H9 (cell line): ENCODE measurements at regions not wholly inside any gene's neighbourhood (a gene's known extent, or its start where the extent isn't known, plus 50 kb on each side); places are given as distances from the start of the nearest gene placed in this dataset.

Experiments used
- DNase-seq: peaks from one replicate; pipeline ENCODE4 v3.0.0-alpha.2; 2017
- H2AFZ ChIP-seq: one replicate; pipeline ENCODE4 v1.6.1; 2013; ENCODE audit warnings: mild to moderate bottlenecking, low read length, control low read depth, moderate library complexity
- H2AK5ac ChIP-seq: 2 replicates; pipeline ENCODE4 v1.6.1; 2013; ENCODE audit warnings: low read length, control low read depth, mixed read lengths; ENCODE audit not compliant: insufficient read length
- H2BK120ac ChIP-seq: one replicate; pipeline ENCODE4 v1.6.1; 2013; ENCODE audit warnings: low read depth, mild to moderate bottlenecking, low read length, control low read depth, inconsistent platforms; ENCODE audit not compliant: poor library complexity, severe bottlenecking
- H2BK12ac ChIP-seq: 2 replicates; pipeline ENCODE4 v1.6.1; 2013; ENCODE audit warnings: low read length, control low read depth, mixed read lengths, low read depth; ENCODE audit not compliant: insufficient read length
- H2BK15ac ChIP-seq: 2 replicates; pipeline ENCODE4 v1.6.1; 2013; ENCODE audit warnings: low read depth, low read length, control low read depth
- H2BK20ac ChIP-seq: one replicate; pipeline ENCODE4 v1.6.1; 2013; ENCODE audit warnings: low read depth, mild to moderate bottlenecking, low read length, control low read depth, inconsistent platforms; ENCODE audit not compliant: poor library complexity, severe bottlenecking
- H2BK5ac ChIP-seq: 2 replicates; pipeline ENCODE4 v1.6.1; 2013; ENCODE audit warnings: low read length, control low read depth, mixed read lengths; ENCODE audit not compliant: insufficient read length
- H3K14ac ChIP-seq: 2 replicates; pipeline ENCODE4 v1.6.1; 2013; ENCODE audit warnings: low read length, control low read depth; ENCODE audit not compliant: insufficient read depth
- H3K18ac ChIP-seq: 2 replicates; pipeline ENCODE4 v1.6.1; 2013; ENCODE audit warnings: low read depth, mild to moderate bottlenecking, mixed read lengths, low read length, control low read depth; ENCODE audit not compliant: insufficient read length
- H3K23ac ChIP-seq: 2 replicates; pipeline ENCODE4 v1.6.1; 2013; ENCODE audit warnings: low read length, control low read depth, mixed read lengths, low read depth; ENCODE audit not compliant: insufficient read length
- H3K23me2 ChIP-seq: 2 replicates; pipeline ENCODE4 v1.6.1; 2013; ENCODE audit warnings: low read depth, mild to moderate bottlenecking, mixed read lengths, low read length, control low read depth; ENCODE audit not compliant: insufficient read length, poor library complexity, severe bottlenecking
- H3K27ac ChIP-seq: 2 replicates; pipeline ENCODE4 v1.5.1; 2013; ENCODE audit warnings: low read length, control low read depth, mixed read lengths, low read depth; ENCODE audit not compliant: insufficient read length
- H3K27me3 ChIP-seq: 2 replicates; pipeline ENCODE4 v1.6.1; 2013; ENCODE audit warnings: low read length, control low read depth, inconsistent platforms; ENCODE audit not compliant: insufficient read depth
- H3K4ac ChIP-seq: 2 replicates; pipeline ENCODE4 v1.6.1; 2013; ENCODE audit warnings: low read depth, mild to moderate bottlenecking, control low read depth, inconsistent platforms, low read length, moderate library complexity
- H3K4me1 ChIP-seq: 2 replicates; pipeline ENCODE4 v1.6.1; 2013; ENCODE audit warnings: low read length, control low read depth, inconsistent platforms; ENCODE audit not compliant: insufficient read depth
- H3K4me2 ChIP-seq: 2 replicates; pipeline ENCODE4 v1.6.1; 2013; ENCODE audit warnings: low read length, control low read depth, mixed read lengths; ENCODE audit not compliant: insufficient read length, insufficient read depth
- H3K56ac ChIP-seq: 2 replicates; pipeline ENCODE4 v1.6.1; 2013; ENCODE audit warnings: low read depth, mild to moderate bottlenecking, mixed read lengths, low read length, control low read depth; ENCODE audit not compliant: insufficient read length
- H3K79me1 ChIP-seq: 2 replicates; pipeline ENCODE4 v1.6.1; 2013; ENCODE audit warnings: low read depth, mild to moderate bottlenecking, moderate library complexity, low read length, control low read depth, inconsistent platforms; ENCODE audit not compliant: insufficient read depth, poor library complexity, severe bottlenecking
- H3K79me2 ChIP-seq: 2 replicates; pipeline ENCODE4 v1.6.1; 2013; ENCODE audit warnings: low read length, control low read depth, inconsistent platforms; ENCODE audit not compliant: insufficient read depth
- H3K9ac ChIP-seq: 2 replicates; pipeline ENCODE4 v1.6.1; 2013; ENCODE audit warnings: low read length, control low read depth, mixed read lengths; ENCODE audit not compliant: insufficient read length; ENCODE audit errors: extremely low read depth
- H3K9me3 ChIP-seq: one replicate; pipeline ENCODE4 v1.6.1; 2013; ENCODE audit warnings: low read depth, low read length, inconsistent platforms; ENCODE audit not compliant: control insufficient read depth
- H3T11ph ChIP-seq: one replicate; pipeline ENCODE4 v1.6.1; 2013; ENCODE audit warnings: mild to moderate bottlenecking, low read length, control low read depth, inconsistent platforms
- H4K20me1 ChIP-seq: one replicate; pipeline ENCODE4 v1.6.1; 2013; ENCODE audit not compliant: control insufficient read depth, insufficient read length, insufficient read depth
- H4K5ac ChIP-seq: 2 replicates; pipeline ENCODE4 v1.6.1; 2013; ENCODE audit warnings: low read depth, mild to moderate bottlenecking, mixed read lengths, low read length, control low read depth; ENCODE audit not compliant: insufficient read length
- H4K8ac ChIP-seq: replicated peaks from 2 replicates; pipeline ENCODE4 v1.6.1; 2013; ENCODE audit warnings: low read length, control low read depth, mixed read lengths, low read depth; ENCODE audit not compliant: insufficient read length
- H4K91ac ChIP-seq: 2 replicates; pipeline ENCODE4 v1.6.1; 2013; ENCODE audit warnings: low read depth, mild to moderate bottlenecking, moderate library complexity, mixed read lengths, low read length, control low read depth; ENCODE audit not compliant: insufficient read length
- H3K27ac Mint-ChIP-seq, 3 experiments: 2 replicates in 2 of 3; 3 replicates in 1 of 3; pipeline ENCODE4 v1.8.0; 2020 to 2021; ENCODE audit warnings: mixed read lengths in 3 of 3, mild to moderate bottlenecking in 1 of 3, moderate library complexity in 1 of 3
- H3K27me3 Mint-ChIP-seq: 2 replicates; pipeline ENCODE4 v1.8.0; 2021; ENCODE audit warnings: low read depth, mild to moderate bottlenecking, moderate library complexity, mixed read lengths
- H3K36me3 Mint-ChIP-seq, 3 experiments: 2 replicates in 2 of 3; 3 replicates in 1 of 3; pipeline ENCODE4 v1.8.0; 2020 to 2021; ENCODE audit warnings: low read depth in 3 of 3, mixed read lengths in 3 of 3; ENCODE audit not compliant: insufficient read depth in 1 of 3
- H3K4me1 Mint-ChIP-seq, 2 experiments: 2 replicates each; pipeline ENCODE4 v1.8.0; 2020; ENCODE audit warnings: mixed read lengths in 2 of 2
- H3K4me3 Mint-ChIP-seq, 2 experiments: 2 replicates in 1 of 2; 3 replicates in 1 of 2; pipeline ENCODE4 v1.8.0; 2020 to 2021; ENCODE audit warnings: mild to moderate bottlenecking in 2 of 2, mixed read lengths in 2 of 2, moderate library complexity in 1 of 2
- H3K9me3 Mint-ChIP-seq, 2 experiments: 2 replicates in 1 of 2; 3 replicates in 1 of 2; pipeline ENCODE4 v1.8.0; 2020; ENCODE audit warnings: mild to moderate bottlenecking in 2 of 2, mixed read lengths in 2 of 2, moderate library complexity in 1 of 2
- WGBS: extraction: QIAGEN DNeasy Blood & Tissue Kit; methylation state at CpG from one replicate; pipeline ENCODE4 v1.1.7; 2013; ENCODE audit warnings: missing lambda C conversion rate, low lambda C conversion rate, mixed read lengths; ENCODE audit not compliant: insufficient read length; ENCODE audit errors: extremely low coverage; 5-methylcytosine and 5-hydroxymethylcytosine counted together
- TF ChIP-seq, protein P1 (sequence below): fragments of 200-600 bp; sonication (generic); conservative IDR thresholded peaks from 3 replicates; pipeline ENCODE4 v1.8.0; 2021; ENCODE audit warnings: antibody characterized with exemption, mild to moderate bottlenecking

DNA sequence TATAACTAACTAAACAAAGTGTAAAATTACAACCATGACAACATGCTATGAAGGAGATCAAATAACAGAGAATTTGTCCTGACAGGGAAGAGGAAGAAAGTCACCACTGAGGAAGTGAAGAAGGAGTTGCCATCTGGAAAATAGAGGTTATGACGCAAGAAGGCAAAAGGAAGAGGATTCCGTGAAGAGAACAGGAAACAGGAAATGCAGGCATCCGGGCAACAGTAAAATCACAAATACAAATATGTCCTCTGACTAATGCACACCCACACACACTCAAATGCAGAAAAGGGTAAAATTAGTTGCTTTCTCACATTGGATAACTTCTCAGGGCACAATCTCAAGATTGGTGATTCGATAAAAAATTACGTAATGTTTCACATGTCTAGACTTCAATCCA is 278.4 kb downstream of the TMX3 start:
- Histone ChIP-seq H2BK20ac (no peak overlapping the region), H2BK5ac (no peak overlapping the region), H3K23me2 (no peaks in the 10 kb centered on the region), H3K4me2 (no peak overlapping the region), H3K18ac (no peak overlapping the region), H2AK5ac (no peak overlapping the region), H3K14ac (no peak overlapping the region), H2BK15ac (no peak overlapping the region), H3K23ac (no peak overlapping the region), H2AFZ (no peak overlapping the region), H2BK12ac (no peak overlapping the region), H3K9me3 (no peaks in the 10 kb centered on the region), H3K9ac (no peak overlapping the region), H3K56ac (no peak overlapping the region), H3K4ac (no peak overlapping the region), H2BK120ac (no peak overlapping the region), H3K79me2 (no peaks in the 10 kb centered on the region), H3T11ph (no peak overlapping the region), H3K27me3 (no peaks in the 10 kb centered on the region), H3K27ac (no peak overlapping the region), H3K4me1 (no peaks in the 10 kb centered on the region; the same call in 1 of the 2 replicates), H3K79me1 (no peaks in the 10 kb centered on the region), H4K5ac (no peak overlapping the region), H4K20me1 (no peaks in the 10 kb centered on the region), H4K8ac (no peak overlapping the region), H4K91ac (no peak overlapping the region)
- Mint-ChIP-seq H3K36me3 (peaks cover 5 to 7% (median 5%) of the 10 kb centered on the region in 3 experiments), H3K27ac (no peak overlapping the region), H3K4me3 (no peak overlapping the region), H3K27me3 (no peaks in the 10 kb centered on the region; the same call in 1 of the 2 replicates), H3K9me3 (peaks cover 5 to 7% of the 10 kb centered on the region in 2 experiments; a peak in 4 of 5 replicates), H3K4me1 (peaks cover 13 to 14% of the 10 kb centered on the region in 2 experiments)
- WGBS, result no CpG with 5 or more reads among the region's 5 CpGs
- TF ChIP-seq, protein P1, sequence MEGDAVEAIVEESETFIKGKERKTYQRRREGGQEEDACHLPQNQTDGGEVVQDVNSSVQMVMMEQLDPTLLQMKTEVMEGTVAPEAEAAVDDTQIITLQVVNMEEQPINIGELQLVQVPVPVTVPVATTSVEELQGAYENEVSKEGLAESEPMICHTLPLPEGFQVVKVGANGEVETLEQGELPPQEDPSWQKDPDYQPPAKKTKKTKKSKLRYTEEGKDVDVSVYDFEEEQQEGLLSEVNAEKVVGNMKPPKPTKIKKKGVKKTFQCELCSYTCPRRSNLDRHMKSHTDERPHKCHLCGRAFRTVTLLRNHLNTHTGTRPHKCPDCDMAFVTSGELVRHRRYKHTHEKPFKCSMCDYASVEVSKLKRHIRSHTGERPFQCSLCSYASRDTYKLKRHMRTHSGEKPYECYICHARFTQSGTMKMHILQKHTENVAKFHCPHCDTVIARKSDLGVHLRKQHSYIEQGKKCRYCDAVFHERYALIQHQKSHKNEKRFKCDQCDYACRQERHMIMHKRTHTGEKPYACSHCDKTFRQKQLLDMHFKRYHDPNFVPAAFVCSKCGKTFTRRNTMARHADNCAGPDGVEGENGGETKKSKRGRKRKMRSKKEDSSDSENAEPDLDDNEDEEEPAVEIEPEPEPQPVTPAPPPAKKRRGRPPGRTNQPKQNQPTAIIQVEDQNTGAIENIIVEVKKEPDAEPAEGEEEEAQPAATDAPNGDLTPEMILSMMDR, result no peak
- DNase-seq, result no peak
